ENCODE measurements at regions not wholly inside any gene's neighbourhood (a gene's known extent, or its start where the extent isn't known, plus 50 kb on each side); places are given as distances from the start of the nearest gene placed in this dataset.

GRCh38 chr9:29514336-29514735 is 1941.1 kb upstream of the C9orf72 start:
- intact Hi-C loops (cut with micrococcal nuclease): no loop called here
- no peak for DNase-seq (ENCODE audit: low read depth, low spot score)
- Histone ChIP-seq H3K27ac (ENCODE audit: low read depth, low read length) (no peak overlapping the region), H3K9me2 (ENCODE audit: insufficient read depth) (no peaks in the 10 kb centered on the region), H3K36me3 (ENCODE audit: control insufficient read depth in 1 of 2, insufficient read depth in 2 of 2, low read length in 2 of 2) (no peaks in the 10 kb centered on the region), H3K4me1 (ENCODE audit: control insufficient read depth in 1 of 2, insufficient read depth in 2 of 2, low read length in 2 of 2) (no peaks in the 10 kb centered on the region), H3K4me2 (ENCODE audit: low read length) (no peak overlapping the region), H3K4me3 (replicated peaks in 1 of 2; ENCODE audit: low read depth in 1 of 2, low read length in 2 of 2) (no peak overlapping the region), H4K20me1 (ENCODE audit: insufficient read depth) (no peaks in the 10 kb centered on the region), H3K27me3 (ENCODE audit: insufficient read depth, low read length) (no peaks in the 10 kb centered on the region), H3K9ac (ENCODE audit: low read length) (no peak overlapping the region), H3K79me2 (ENCODE audit: insufficient read depth, low read length) (no peaks in the 10 kb centered on the region), H2AFZ (ENCODE audit: low read depth, low read length, poor library complexity, severe bottlenecking) (no peak overlapping the region), H3K9me3 (ENCODE audit: control insufficient read depth in 1 of 2, insufficient read depth in 1 of 2, low read depth in 1 of 2, low read length in 2 of 2) (no peaks in the 10 kb centered on the region)
- no peak for TF ChIP-seq CBX3 (IDR thresholded peaks at IDR 0.05; ENCODE audit: low read depth)
- BruUV-seq (replicated peaks): no TSS peak
- no peak for ATAC-seq
- ChIA-PET RAD21 (ENCODE audit: low non-redundant PET in 1 of 2, low total read pairs in 2 of 2, uncharacterized antibody in 2 of 2, unreplicated experiment in 2 of 2) (no interaction called here), POLR2A (no interaction called here), CTCF (no interaction called here)

GRCh38 chr9:29514862-29515261 is 1941.6 kb upstream of the C9orf72 start:
- ChIA-PET POLR2A (no interaction called here), RAD21 (ENCODE audit: low non-redundant PET in 1 of 2, low total read pairs in 2 of 2, uncharacterized antibody in 2 of 2, unreplicated experiment in 2 of 2) (no interaction called here), CTCF (no interaction called here)
- DNase-seq (ENCODE audit: low read depth, low spot score) (no peak), ATAC-seq (no peak)
- H3K4me2 ChIP-seq (ENCODE audit: low read length): no peak overlapping the region
- H4K20me1 ChIP-seq (ENCODE audit: insufficient read depth): no peaks in the 10 kb centered on the region
- H3K4me1 ChIP-seq (ENCODE audit: control insufficient read depth in 1 of 2, insufficient read depth in 2 of 2, low read length in 2 of 2): no peaks in the 10 kb centered on the region
- intact Hi-C loops (cut with micrococcal nuclease): no loop called here
- no peaks in the 10 kb centered on the region for H3K79me2 ChIP-seq (ENCODE audit: insufficient read depth, low read length)
- no peaks in the 10 kb centered on the region for H3K9me3 ChIP-seq (ENCODE audit: control insufficient read depth in 1 of 2, insufficient read depth in 1 of 2, low read depth in 1 of 2, low read length in 2 of 2)
- H2AFZ ChIP-seq (ENCODE audit: low read depth, low read length, poor library complexity, severe bottlenecking): no peak overlapping the region
- no peaks in the 10 kb centered on the region for H3K36me3 ChIP-seq (ENCODE audit: control insufficient read depth in 1 of 2, insufficient read depth in 2 of 2, low read length in 2 of 2)
- no peak overlapping the region for H3K27ac ChIP-seq (ENCODE audit: low read depth, low read length)
- TF ChIP-seq TCF7L2 (IDR thresholded peaks at IDR 0.05; ENCODE audit: borderline replicate concordance, extremely low read depth, insufficient read depth, insufficient read length) (no peak), ZFX (IDR thresholded peaks at IDR 0.05) (no peak), POLR2A (IDR thresholded peaks at IDR 0.05; ENCODE audit: borderline replicate concordance, extremely low read depth, insufficient read depth, insufficient read length) (no peak), EGR1 (IDR thresholded peaks at IDR 0.05; ENCODE audit: low read depth) (no peak), POLR2AphosphoS5 (IDR thresholded peaks at IDR 0.05; ENCODE audit: low read depth, low read length) (no peak), SIN3A (IDR thresholded peaks at IDR 0.05; ENCODE audit: low read depth) (no peak), ATF3 (IDR thresholded peaks at IDR 0.05) (no peak), ELF1 (IDR thresholded peaks at IDR 0.05; ENCODE audit: borderline replicate concordance, low read depth) (no peak)
- TF ChIP-seq, protein P1, sequence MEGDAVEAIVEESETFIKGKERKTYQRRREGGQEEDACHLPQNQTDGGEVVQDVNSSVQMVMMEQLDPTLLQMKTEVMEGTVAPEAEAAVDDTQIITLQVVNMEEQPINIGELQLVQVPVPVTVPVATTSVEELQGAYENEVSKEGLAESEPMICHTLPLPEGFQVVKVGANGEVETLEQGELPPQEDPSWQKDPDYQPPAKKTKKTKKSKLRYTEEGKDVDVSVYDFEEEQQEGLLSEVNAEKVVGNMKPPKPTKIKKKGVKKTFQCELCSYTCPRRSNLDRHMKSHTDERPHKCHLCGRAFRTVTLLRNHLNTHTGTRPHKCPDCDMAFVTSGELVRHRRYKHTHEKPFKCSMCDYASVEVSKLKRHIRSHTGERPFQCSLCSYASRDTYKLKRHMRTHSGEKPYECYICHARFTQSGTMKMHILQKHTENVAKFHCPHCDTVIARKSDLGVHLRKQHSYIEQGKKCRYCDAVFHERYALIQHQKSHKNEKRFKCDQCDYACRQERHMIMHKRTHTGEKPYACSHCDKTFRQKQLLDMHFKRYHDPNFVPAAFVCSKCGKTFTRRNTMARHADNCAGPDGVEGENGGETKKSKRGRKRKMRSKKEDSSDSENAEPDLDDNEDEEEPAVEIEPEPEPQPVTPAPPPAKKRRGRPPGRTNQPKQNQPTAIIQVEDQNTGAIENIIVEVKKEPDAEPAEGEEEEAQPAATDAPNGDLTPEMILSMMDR (IDR thresholded peaks at IDR 0.05 in 2 of 3, conservative IDR thresholded peaks at IDR 0.05 in 1 of 3; ENCODE audit: borderline replicate concordance in 1 of 3, insufficient read depth in 1 of 3, low read depth in 2 of 3, low read length in 2 of 3): no peak
- TF ChIP-seq, protein P2, sequence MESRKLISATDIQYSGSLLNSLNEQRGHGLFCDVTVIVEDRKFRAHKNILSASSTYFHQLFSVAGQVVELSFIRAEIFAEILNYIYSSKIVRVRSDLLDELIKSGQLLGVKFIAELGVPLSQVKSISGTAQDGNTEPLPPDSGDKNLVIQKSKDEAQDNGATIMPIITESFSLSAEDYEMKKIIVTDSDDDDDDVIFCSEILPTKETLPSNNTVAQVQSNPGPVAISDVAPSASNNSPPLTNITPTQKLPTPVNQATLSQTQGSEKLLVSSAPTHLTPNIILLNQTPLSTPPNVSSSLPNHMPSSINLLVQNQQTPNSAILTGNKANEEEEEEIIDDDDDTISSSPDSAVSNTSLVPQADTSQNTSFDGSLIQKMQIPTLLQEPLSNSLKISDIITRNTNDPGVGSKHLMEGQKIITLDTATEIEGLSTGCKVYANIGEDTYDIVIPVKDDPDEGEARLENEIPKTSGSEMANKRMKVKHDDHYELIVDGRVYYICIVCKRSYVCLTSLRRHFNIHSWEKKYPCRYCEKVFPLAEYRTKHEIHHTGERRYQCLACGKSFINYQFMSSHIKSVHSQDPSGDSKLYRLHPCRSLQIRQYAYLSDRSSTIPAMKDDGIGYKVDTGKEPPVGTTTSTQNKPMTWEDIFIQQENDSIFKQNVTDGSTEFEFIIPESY (IDR thresholded peaks at IDR 0.05; ENCODE audit: extremely low read depth, insufficient replicate concordance, low read length): no peak
- no TSS peak for BruUV-seq (replicated peaks)
- H3K27me3 ChIP-seq (ENCODE audit: insufficient read depth, low read length): no peaks in the 10 kb centered on the region
- no peak overlapping the region for H3K9ac ChIP-seq (ENCODE audit: low read length)
- no peaks in the 10 kb centered on the region for H3K9me2 ChIP-seq (ENCODE audit: insufficient read depth)
- no peak overlapping the region for H3K4me3 ChIP-seq (replicated peaks in 1 of 2; ENCODE audit: low read depth in 1 of 2, low read length in 2 of 2)
